ENCODE measurements at regions not wholly inside any gene's neighbourhood (a gene's known extent, or its start where the extent isn't known, plus 50 kb on each side); places are given as distances from the start of the nearest gene placed in this dataset.
"Not testable (repeated sequence)": the region's sequence is repeated elsewhere in the genome, so short reads cannot be mapped to it uniquely, and the experiment has no call there.

- no peak for DNase-seq (ENCODE audit: low read depth, low spot score)
- no peak overlapping the region for H3K4me3 ChIP-seq (ENCODE audit: low read length)
Observed at GRCh38 chr2:22037274-22037673, 913.5 kb downstream of the TDRD15 start.

DNA sequence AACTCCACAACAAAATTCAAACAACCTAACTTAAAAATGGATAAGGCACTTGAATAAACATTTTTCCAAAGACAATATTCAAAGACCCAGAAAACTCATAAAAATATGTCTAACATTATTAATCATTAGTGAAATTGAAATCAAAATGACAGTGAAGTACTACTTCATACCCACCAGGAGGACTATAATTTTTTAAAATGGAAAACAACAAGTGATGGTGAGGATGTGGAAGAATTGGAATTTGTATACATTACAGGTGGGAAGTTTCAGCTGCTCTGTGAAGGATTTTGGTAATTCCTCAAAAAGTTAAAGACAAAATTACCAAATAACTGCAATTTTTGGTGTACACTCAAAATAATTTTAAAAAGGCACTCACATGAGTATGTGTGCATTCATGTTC, 920.0 kb downstream of the TDRD15 start:
- H3K4me3 ChIP-seq (ENCODE audit: low read length) = no peak overlapping the region
- DNase-seq (ENCODE audit: low read depth, low spot score) = no peak

DNA sequence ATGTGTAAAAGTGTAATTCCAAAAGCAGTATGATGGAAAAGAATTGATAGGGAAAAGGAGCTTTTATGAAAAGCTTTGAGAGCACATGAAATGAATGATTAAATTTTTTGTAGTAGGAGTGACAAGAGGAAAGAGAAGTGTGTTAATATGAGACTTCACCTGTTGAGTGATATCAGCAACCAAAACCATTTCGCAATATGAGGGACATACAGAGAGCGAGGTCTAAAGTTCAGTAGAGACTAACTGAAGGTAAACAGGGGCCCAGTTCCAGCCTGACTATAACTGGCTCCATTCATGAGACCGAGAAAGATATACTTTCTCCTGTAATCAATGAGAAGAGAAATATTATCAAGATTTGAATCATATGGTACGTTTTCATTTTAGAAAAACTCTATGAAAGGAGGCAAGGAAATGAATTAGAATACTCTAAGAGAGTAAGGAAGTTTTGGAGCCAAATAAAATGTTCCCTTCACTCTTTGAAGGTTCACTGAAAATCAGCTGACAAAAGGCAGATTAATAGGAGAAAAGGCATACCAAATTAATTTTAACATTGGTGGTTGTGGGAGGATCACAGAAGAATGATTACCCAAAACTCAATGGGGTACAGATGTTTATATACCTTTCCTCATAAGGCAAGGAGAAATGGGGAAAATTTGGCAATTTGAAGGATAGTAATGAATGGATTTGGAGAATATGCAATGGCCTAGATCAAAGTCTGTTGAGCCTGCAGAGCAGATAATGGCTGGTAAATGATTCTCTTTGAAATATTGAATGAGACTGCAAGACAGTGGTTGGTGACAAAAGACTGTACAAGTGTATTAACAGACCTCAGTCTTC, 932.2 kb downstream of the TDRD15 start:
- no peak overlapping the region for H3K4me3 ChIP-seq (ENCODE audit: low read length)
- DNase-seq (ENCODE audit: low read depth, low spot score) = no peak

DNA sequence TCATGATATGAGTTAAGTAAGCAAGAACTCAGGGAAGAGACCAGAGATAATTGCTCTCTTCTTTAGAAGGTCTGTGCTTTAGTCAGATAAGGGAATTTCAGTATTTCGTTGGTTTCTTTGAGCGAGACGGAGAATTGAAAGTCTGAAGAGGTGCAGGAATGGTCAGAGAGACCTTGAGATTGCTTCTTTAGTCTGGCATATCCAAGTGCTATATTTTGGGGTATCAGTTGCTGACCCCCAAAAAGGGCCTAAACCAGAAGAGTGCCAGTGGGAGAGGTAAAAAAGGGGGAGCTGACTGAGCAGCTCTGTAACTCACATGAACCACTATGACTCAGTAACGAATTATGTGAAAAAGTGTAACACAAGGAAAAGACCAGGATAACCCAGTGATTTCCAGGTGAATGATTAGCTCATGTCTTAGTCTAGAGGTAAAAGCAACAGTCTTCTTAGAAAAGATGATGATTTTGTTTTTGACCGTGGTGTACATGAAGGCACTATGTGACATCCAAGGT, 932.9 kb downstream of the TDRD15 start:
- DNase-seq (ENCODE audit: low read depth, low spot score) = no peak
- no peak overlapping the region for H3K4me3 ChIP-seq (ENCODE audit: low read length)

DNA sequence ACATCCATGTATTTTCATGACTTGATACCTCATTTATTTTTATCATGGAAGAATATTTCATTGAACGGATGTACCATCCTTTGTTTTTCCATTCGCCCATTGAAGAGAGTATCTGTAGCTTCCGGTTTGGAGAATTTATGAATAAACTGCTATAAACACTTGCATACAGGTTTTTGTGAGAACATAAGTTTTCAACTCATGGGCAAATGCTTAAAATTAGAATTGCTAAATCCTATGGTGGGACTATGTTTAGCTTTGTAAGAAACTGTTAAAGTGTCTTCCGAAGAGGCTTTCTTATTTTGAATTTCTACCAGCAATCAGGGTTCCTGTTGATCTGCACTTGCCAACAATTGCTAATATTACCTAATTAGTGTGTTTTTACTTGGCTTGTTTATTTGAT, 938.9 kb downstream of the TDRD15 start:
- no peak for DNase-seq (ENCODE audit: low read depth, low spot score)
- H3K4me3 ChIP-seq (ENCODE audit: low read length) = no peak overlapping the region

GRCh38 chr2:22076454-22076853, 952.7 kb downstream of the TDRD15 start:
- H3K4me3 ChIP-seq (ENCODE audit: low read length) = no peak overlapping the region
- DNase-seq (ENCODE audit: low read depth, low spot score) = no peak

- DNase-seq (ENCODE audit: low read depth, low spot score) = no peak
- H3K4me3 ChIP-seq (ENCODE audit: low read length) = no peak overlapping the region
Observed at GRCh38 chr2:22078701-22079100, 954.9 kb downstream of the TDRD15 start.

- no peak overlapping the region for H3K4me3 ChIP-seq (ENCODE audit: low read length)
- DNase-seq (ENCODE audit: low read depth, low spot score) = no peak
Observed at GRCh38 chr2:22079583-22079982, 955.8 kb downstream of the TDRD15 start.

GRCh38 chr2:22086726-22087125, 963.0 kb downstream of the TDRD15 start:
- H3K4me3 ChIP-seq (ENCODE audit: low read length) = no peak overlapping the region
- DNase-seq (ENCODE audit: low read depth, low spot score) = no peak

GRCh38 chr2:22103617-22104016, 979.8 kb downstream of the TDRD15 start:
- DNase-seq (ENCODE audit: low read depth, low spot score); H3K4me3 ChIP-seq (ENCODE audit: low read length): not testable (repeated sequence)

DNA sequence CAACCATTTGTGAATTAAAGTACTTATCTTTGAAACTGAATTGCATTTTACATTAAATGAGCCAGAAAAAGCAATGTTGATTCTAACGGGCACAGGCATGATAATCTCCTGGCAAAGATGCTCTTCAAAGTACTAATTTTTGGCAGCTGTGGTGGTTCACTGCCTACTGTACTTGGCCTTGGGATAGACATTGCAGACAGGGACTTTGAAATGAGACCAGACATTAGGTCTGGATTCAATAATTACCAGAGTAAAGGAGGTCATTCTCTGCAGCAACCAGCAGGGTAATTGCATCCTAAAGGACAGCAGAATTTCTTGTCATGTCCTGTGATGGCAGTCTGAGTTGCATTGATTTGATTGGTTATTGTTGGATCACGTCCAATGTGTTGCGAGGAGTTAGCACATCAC, 986.5 kb downstream of the TDRD15 start:
- H3K4me3 ChIP-seq (ENCODE audit: low read length) = no peak overlapping the region
- no peak for DNase-seq (ENCODE audit: low read depth, low spot score)

DNA sequence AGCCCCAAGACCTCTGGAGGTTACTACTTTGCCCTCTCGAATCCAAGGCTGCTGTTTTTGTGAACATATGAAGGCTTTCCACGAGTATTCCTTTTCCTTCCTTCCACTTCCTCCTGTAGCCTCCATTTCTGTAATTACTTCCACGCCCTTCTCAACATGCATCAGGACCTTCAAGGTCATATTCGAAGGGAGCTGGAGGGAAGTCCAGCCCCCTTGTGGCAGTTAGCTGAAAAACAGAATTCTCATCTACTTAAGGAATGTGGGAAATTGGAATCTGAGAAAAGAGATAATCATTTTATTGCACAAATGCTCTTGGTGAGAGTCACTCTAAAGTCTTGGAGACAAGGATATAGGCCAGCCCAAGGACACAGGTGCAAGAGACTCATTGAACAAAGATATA, 1000.2 kb downstream of the TDRD15 start:
- no peak for DNase-seq (ENCODE audit: low read depth, low spot score)

GRCh38 chr2:22126106-22126505, 1002.3 kb downstream of the TDRD15 start:
- no peak for DNase-seq (ENCODE audit: low read depth, low spot score)
- no peak overlapping the region for H3K4me3 ChIP-seq (ENCODE audit: low read length)

More for the DNA sequence above, 1000.2 kb downstream of the TDRD15 start:
- H3K4me3 ChIP-seq (ENCODE audit: low read length) = no peak overlapping the region

- H3K4me3 ChIP-seq (ENCODE audit: low read length) = no peak overlapping the region
- DNase-seq (ENCODE audit: low read depth, low spot score) = no peak
Observed at GRCh38 chr2:22126978-22127377, 1003.2 kb downstream of the TDRD15 start.

- H3K4me3 ChIP-seq (ENCODE audit: low read length) = no peak overlapping the region
- DNase-seq (ENCODE audit: low read depth, low spot score) = no peak
Observed at GRCh38 chr2:22134421-22134820, 1010.7 kb downstream of the TDRD15 start.

DNA sequence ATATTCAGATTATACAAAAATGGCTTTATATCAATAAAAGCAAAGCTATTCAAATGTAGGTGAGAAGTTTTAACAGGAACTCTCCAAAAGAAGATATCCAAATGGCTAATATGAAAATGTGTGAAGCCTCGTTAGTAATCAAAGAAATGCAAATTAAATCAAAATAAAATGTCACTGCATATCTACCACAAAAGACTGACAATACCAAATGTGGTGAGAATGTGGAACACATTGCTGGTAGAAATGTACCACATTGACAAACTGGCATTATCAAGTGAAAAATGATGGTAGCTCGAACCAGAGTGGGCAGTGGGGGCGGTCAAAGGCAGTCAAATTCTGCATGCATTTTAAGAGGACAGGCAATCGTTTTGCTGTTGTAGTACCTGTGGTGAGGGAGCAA, 1012.7 kb downstream of the TDRD15 start:
- no peak for DNase-seq (ENCODE audit: low read depth, low spot score)
- H3K4me3 ChIP-seq (ENCODE audit: low read length) = no peak overlapping the region

- H3K4me3 ChIP-seq (ENCODE audit: low read length) = no peak overlapping the region
Observed at GRCh38 chr2:22143840-22144239, 1020.1 kb downstream of the TDRD15 start.

GRCh38 chr2:22153931-22154613, 1030.3 kb downstream of the TDRD15 start:
- no peak for DNase-seq (ENCODE audit: low read depth, low spot score)

More at GRCh38 chr2:22143840-22144239, 1020.1 kb downstream of the TDRD15 start:
- DNase-seq (ENCODE audit: low read depth, low spot score) = no peak

DNA sequence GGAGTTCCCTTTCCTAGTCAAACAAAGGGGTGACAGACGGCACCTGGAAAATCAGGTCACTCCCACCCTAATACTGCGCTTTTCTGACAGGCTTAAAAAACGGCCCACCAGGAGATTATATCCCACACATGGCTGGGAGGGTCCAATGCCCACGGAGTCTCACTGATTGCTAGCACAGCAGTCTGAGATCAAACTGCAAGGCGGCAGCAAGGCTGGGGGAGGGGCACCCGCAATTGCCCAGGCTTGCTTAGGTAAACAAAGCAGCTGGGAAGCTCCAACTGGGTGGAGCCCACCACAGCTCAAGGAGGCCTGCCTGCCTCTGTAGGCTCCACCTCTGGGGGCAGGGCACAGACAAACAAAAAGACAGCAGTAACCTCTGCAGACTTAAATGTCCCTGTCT, 1032.9 kb downstream of the TDRD15 start:
- H3K4me3 ChIP-seq (ENCODE audit: low read length); DNase-seq (ENCODE audit: low read depth, low spot score): not testable (repeated sequence)

More at GRCh38 chr2:22153931-22154613, 1030.3 kb downstream of the TDRD15 start:
- H3K4me3 ChIP-seq (ENCODE audit: low read length) = no peak overlapping the region

GRCh38 chr2:22167256-22167655, 1043.5 kb downstream of the TDRD15 start:
- DNase-seq (ENCODE audit: low read depth, low spot score) = no peak

More at GRCh38 chr2:22167256-22167655, 1043.5 kb downstream of the TDRD15 start:
- H3K4me3 ChIP-seq (ENCODE audit: low read length) = no peak overlapping the region

Data from Jurkat, Clone E6-1 (cell line).